MG63 (cell line): ENCODE measurements at regions not wholly inside any gene's neighbourhood (a gene's known extent, or its start where the extent isn't known, plus 50 kb on each side); places are given as distances from the start of the nearest gene placed in this dataset.
"Not testable (repeated sequence)": the region's sequence is repeated elsewhere in the genome, so short reads cannot be mapped to it uniquely, and the experiment has no call there.

Experiments
- DNase-seq: peaks from one replicate; pipeline ENCODE4 v3.0.0-alpha.2; 2020
- H3K27me3 ChIP-seq: fragments of 250-450 bp; sonication (Bioruptor Pico); 2 replicates; pipeline ENCODE4 v1.5.1; 2020; ENCODE audit warnings: mild to moderate bottlenecking, moderate library complexity
- H3K36me3 ChIP-seq: fragments of 250-450 bp; sonication (Bioruptor Pico); 2 replicates; pipeline ENCODE4 v1.5.1; 2020; ENCODE audit warnings: mild to moderate bottlenecking, moderate library complexity
- H3K4me3 ChIP-seq: fragments of 250-450 bp; sonication (Bioruptor Pico); 2 replicates; pipeline ENCODE4 v1.5.1; 2020; ENCODE audit warnings: mild to moderate bottlenecking, moderate library complexity
- H3K9me3 ChIP-seq: fragments of 250-450 bp; sonication (Bioruptor Pico); 2 replicates; pipeline ENCODE4 v1.5.1; 2020; ENCODE audit warnings: mild to moderate bottlenecking, moderate library complexity

DNA sequence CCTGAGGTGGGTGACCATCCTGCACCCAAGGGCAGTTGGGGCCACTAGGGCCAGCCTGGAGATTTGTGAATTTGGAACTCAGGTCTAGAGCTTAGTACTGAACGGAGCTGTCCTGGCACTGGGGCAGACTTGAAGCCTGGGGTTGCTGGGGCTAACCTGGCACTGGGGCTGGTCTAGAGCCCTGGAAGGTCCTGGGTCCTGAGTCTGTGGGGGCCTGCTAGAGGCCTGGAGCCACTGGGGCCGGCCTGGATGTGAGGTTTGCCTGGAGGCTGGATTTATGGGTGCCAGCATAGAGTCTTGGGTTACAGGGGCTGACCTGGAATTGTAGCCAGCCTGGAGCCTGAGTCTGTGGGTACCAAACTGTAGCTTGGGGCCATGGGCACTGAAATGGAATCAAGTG lies 1216.9 kb downstream of the CDH11 start:
- Histone ChIP-seq H3K36me3 (no peaks in the 10 kb centered on the region), H3K9me3 (no peaks in the 10 kb centered on the region), H3K27me3 (no peaks in the 10 kb centered on the region), H3K4me3 (no peak overlapping the region)
- DNase-seq = no peak

- Histone ChIP-seq H3K4me3 (no peak overlapping the region), H3K36me3 (no peaks in the 10 kb centered on the region), H3K9me3 (no peaks in the 10 kb centered on the region), H3K27me3 (no peaks in the 10 kb centered on the region)
- no peak for DNase-seq
These were observed 1217.7 kb downstream of the CDH11 start for GRCh38 chr16:63904182-63904581.

DNA sequence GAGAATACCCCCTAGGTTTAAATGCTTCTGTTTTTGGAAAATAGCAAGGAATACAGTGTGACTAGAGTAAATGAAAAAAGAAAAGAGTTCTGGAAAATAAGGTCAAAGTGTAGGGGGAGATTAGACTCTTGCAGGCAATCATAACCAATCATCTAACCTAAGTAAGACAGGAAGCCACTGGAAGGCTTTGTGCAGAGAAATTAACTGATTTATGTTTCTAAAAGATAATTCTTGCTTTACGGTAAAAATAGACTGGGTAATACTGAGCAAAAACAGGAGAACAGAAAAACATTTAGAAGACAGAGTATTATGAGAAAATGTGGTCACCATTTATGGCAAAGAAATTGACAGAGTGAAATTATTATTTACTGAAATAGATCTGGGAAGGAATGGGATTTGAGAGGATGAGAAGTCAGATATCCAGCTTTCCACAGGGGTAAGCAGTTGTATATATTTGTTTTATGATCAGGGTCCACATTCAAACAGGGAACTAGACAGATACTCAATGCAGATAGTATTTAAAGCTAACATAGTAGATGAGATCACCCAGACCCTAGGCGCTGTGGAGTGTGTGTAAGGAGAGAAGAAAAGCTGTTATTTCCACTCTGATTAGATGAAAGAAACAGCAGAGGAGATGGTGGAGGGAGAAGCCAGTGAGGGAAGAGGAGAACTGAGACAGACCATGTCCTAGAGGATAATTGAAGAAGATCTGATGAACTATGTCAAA lies 1225.3 kb downstream of the CDH11 start:
- Histone ChIP-seq H3K36me3 (no peaks in the 10 kb centered on the region), H3K27me3 (no peaks in the 10 kb centered on the region), H3K4me3 (no peak overlapping the region), H3K9me3 (no peaks in the 10 kb centered on the region)
- DNase-seq = no peak

DNA sequence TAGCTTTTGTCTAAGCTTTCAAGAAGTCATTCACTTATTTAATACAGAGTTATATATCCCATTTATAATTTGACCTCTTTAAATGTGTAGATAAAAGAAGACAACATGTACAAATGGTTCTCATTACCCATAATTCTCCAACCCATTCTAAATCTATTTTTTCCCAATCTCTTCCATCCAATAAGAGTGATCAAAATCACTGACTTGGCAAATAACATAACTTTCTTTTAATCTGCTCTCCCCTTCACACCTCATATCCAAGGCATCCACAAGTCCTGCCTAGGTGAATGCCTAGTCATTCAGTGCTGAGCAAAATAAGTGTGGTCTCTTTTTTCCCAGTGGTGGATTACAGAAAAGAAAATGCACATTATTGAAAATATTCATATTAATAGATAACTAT lies 1231.1 kb downstream of the CDH11 start:
- H3K9me3 ChIP-seq = no peaks in the 10 kb centered on the region
- no peaks in the 10 kb centered on the region for H3K27me3 ChIP-seq
- DNase-seq = no peak
- H3K36me3 ChIP-seq = no peaks in the 10 kb centered on the region
- H3K4me3 ChIP-seq = no peak overlapping the region

- H3K27me3 ChIP-seq = no peaks in the 10 kb centered on the region
- no peaks in the 10 kb centered on the region for H3K36me3 ChIP-seq
- DNase-seq = no peak
These were observed 1231.8 kb downstream of the CDH11 start for GRCh38 chr16:63890081-63890480.

DNA sequence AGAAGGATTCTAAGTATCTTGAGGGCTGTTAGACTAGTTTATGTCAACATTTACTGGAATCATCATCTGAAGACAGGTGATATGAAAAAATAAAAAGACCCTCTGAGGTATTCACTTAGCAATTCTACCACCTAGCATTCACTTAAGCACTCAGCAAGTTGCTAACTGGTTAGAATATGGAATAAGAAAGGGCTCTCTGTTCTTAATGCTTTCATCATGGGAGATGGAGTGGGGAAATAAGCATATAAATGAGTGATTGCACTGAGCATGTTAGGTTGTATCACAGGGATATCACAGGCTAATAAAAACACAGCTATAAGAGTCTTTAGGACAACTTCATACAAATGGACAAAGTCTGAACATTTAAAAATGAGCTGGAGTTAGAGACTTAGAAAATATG lies 1238.8 kb downstream of the CDH11 start:
- no peak overlapping the region for H3K4me3 ChIP-seq
- no peaks in the 10 kb centered on the region for H3K27me3 ChIP-seq
- no peaks in the 10 kb centered on the region for H3K36me3 ChIP-seq
- DNase-seq = no peak
- H3K9me3 ChIP-seq = no peaks in the 10 kb centered on the region

More at GRCh38 chr16:63890081-63890480, 1231.8 kb downstream of the CDH11 start:
- no peaks in the 10 kb centered on the region for H3K9me3 ChIP-seq
- no peak overlapping the region for H3K4me3 ChIP-seq

DNA sequence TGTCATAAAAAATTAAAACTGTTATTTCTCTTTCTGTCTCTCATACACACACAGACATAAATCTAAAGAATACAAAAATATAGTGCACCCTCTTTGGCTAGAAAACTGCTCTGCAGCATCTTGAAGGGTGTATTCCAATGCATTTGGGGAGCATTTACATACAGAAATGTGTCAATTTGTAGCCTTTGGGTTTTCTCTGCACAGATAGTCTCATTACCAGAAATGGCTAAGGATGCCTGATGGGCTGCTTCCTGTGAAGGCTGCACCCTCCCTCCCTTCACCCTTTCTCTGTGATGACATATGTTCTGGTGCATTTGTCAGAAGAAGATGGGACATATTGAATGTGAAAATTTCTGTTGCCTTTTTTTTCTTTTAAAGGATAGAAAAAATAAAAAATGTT lies 1239.3 kb downstream of the CDH11 start:
- H3K9me3 ChIP-seq = no peaks in the 10 kb centered on the region
- no peaks in the 10 kb centered on the region for H3K36me3 ChIP-seq
- H3K27me3 ChIP-seq = no peaks in the 10 kb centered on the region
- no peak for DNase-seq
- H3K4me3 ChIP-seq = no peak overlapping the region

- H3K36me3 ChIP-seq = no peaks in the 10 kb centered on the region
- no peaks in the 10 kb centered on the region for H3K9me3 ChIP-seq
- H3K27me3 ChIP-seq = no peaks in the 10 kb centered on the region
- no peak for DNase-seq
- H3K4me3 ChIP-seq = no peak overlapping the region
These were observed 1240.9 kb downstream of the CDH11 start for GRCh38 chr16:63880948-63881347.

- H3K36me3 ChIP-seq = no peaks in the 10 kb centered on the region
- no peaks in the 10 kb centered on the region for H3K9me3 ChIP-seq
- no peaks in the 10 kb centered on the region for H3K27me3 ChIP-seq
- no peak for DNase-seq
- H3K4me3 ChIP-seq = no peak overlapping the region
These were observed 1244.5 kb downstream of the CDH11 start for GRCh38 chr16:63877401-63877800.

DNA sequence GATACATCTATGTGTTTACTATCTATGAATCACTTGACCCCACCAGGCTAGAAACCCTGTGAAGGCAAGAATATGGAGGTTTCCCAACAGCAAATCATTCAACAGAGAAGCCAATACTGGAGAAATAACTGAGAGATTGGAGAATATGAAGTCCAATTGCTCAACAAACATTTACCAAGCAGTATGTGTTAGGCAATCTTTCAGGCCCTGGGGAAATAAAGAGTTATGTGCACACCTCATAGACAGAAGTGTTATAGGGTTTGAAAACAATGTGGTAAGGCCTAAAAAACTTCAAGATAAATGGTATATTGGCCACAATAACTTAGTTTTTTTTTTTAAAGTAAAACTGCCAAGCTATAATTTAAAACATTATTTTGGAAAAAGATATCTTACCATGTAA lies 1245.8 kb downstream of the CDH11 start:
- no peaks in the 10 kb centered on the region for H3K9me3 ChIP-seq
- H3K4me3 ChIP-seq = no peak overlapping the region
- H3K36me3 ChIP-seq = no peaks in the 10 kb centered on the region
- DNase-seq = no peak
- no peaks in the 10 kb centered on the region for H3K27me3 ChIP-seq

DNA sequence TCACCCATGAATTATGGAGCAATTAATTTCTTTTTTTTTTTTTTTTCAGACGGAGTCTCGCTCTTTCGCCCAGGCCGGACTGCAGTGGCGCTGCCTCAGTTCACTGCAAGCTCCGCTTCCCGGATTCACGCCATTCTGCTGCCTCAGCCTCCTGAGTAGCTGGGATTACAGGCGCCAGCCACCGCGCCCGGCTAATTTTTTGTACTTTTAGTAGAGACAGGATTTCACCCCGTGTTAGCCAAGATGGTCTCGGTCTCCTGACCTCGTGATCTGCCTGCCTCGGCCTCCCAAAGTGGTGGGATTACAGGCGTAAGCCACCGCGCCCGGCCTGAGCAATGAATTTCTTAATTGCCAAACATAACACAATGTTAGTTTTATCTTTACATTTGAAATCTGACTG lies 1261.2 kb downstream of the CDH11 start:
- not testable (repeated sequence) for H3K4me3 ChIP-seq, H3K27me3 ChIP-seq, H3K9me3 ChIP-seq, H3K36me3 ChIP-seq, DNase-seq

DNA sequence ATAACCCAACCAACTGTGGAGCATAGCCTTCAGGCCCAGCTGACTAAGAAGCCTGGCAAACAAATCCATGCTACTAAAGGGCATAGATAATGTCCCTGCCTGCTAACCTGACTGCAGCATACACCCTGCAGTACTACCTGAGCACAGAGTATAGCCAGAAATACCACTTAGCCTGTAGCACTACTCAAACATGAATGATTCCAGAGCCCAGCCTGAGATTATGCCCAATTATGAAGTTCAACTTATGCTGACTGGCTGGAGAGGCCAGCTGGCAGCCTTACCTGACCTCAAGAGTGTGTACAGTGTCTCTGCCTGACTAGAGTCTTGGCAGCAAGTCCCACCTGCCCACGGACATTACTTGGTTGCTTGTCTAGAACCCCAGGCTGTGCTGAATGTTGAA lies 1265.3 kb downstream of the CDH11 start:
- no peak for DNase-seq
- H3K9me3 ChIP-seq = no peaks in the 10 kb centered on the region
- H3K27me3 ChIP-seq = no peaks in the 10 kb centered on the region
- H3K4me3 ChIP-seq = no peak overlapping the region
- H3K36me3 ChIP-seq = no peaks in the 10 kb centered on the region

DNA sequence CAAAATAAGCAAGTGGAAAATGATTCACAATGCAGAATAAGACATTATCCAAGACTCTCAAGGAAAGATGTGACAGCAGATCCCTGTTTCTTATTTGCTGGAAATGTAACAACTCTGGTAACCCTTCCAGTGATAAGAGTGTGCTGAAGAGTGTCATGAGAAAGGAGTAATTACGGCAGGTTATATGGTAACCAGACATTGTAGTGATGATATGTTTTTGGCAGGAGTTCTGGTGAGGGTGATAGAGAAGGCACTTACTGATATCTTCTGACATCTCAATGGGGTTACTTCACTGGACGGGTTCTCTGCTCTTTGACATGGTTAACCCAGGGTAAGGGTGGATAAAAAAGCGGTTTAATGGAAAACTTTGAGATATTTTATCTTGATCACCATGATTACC lies 1270.9 kb downstream of the CDH11 start:
- no peak overlapping the region for H3K4me3 ChIP-seq
- no peaks in the 10 kb centered on the region for H3K27me3 ChIP-seq
- no peaks in the 10 kb centered on the region for H3K36me3 ChIP-seq
- H3K9me3 ChIP-seq = no peaks in the 10 kb centered on the region
- no peak for DNase-seq

GRCh38 chr16:63841271-63841670 lies 1280.6 kb downstream of the CDH11 start:
- no peak for DNase-seq
- H3K27me3 ChIP-seq = no peaks in the 10 kb centered on the region
- H3K9me3 ChIP-seq = no peaks in the 10 kb centered on the region
- H3K4me3 ChIP-seq = no peak overlapping the region
- H3K36me3 ChIP-seq = no peaks in the 10 kb centered on the region

GRCh38 chr16:63830061-63830460 lies 1291.8 kb downstream of the CDH11 start:
- DNase-seq = no peak
- Histone ChIP-seq H3K27me3 (no peaks in the 10 kb centered on the region), H3K36me3 (no peaks in the 10 kb centered on the region), H3K9me3 (no peaks in the 10 kb centered on the region), H3K4me3 (no peak overlapping the region)

DNA sequence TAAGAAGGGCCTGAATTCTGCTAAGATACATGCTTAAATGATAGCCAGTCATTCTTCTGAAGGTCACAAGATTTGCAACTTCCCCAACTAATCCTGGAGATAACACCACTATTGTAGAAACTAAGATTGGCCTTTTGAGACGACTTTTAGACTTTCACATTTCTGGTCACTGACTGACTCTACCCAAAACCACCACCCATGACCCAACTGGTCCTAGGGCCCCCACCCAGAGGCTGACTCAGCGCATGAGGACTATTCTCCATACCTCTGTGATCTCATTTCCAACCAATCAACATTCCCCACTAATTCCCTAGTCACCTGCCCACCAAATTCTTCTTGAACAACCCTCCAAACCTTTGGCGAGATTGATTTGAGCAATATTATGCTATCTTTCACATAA lies 1299.0 kb downstream of the CDH11 start:
- no peaks in the 10 kb centered on the region for H3K27me3 ChIP-seq
- H3K4me3 ChIP-seq = no peak overlapping the region
- no peaks in the 10 kb centered on the region for H3K36me3 ChIP-seq
- H3K9me3 ChIP-seq = no peaks in the 10 kb centered on the region
- DNase-seq = no peak

DNA sequence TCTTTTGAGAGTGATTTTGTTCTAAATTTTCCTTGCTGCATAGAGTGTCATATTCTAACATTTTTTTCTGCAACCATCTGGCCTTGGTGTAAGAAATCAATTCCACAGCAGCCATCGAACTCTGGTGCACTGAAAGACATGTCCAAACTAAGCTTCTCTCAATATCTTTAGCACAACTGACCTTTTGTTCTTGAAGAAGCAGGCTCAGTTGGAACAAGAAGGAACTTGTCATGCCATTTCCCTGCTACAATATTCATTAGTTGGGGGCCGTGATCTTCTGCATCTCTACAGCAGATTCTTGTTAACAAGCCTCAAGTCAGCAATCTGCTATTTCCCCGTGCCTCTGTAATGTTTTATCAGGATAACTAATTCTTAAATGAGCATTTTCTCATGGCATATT lies 1305.6 kb downstream of the CDH11 start:
- no peaks in the 10 kb centered on the region for H3K27me3 ChIP-seq
- no peak overlapping the region for H3K4me3 ChIP-seq
- H3K36me3 ChIP-seq = no peaks in the 10 kb centered on the region
- DNase-seq = no peak
- no peaks in the 10 kb centered on the region for H3K9me3 ChIP-seq

- Histone ChIP-seq H3K27me3 (no peaks in the 10 kb centered on the region), H3K4me3 (no peak overlapping the region), H3K36me3 (no peaks in the 10 kb centered on the region), H3K9me3 (no peaks in the 10 kb centered on the region)
- DNase-seq = no peak
These were observed 1308.0 kb downstream of the CDH11 start for GRCh38 chr16:63813862-63814261.

DNA sequence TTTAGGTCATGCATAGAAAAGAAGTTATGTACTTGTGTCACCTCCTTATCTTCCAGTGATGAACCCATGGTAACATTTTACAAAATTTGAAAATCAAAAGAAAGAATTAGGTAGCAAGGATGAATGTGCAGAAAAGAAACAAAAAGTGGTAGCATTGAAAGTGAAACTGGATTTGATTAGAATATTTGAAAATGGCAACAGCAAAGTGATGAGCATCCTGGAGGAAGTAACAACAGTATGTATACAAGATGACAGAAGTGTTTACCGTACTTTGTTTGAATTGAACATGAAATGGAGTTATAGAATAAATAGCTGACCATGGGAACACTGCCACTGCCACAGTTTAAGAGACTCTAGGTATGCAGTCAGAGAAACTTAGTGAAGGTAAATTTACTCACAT lies 1313.1 kb downstream of the CDH11 start:
- H3K9me3 ChIP-seq = no peaks in the 10 kb centered on the region
- H3K27me3 ChIP-seq = no peaks in the 10 kb centered on the region
- H3K4me3 ChIP-seq = no peak overlapping the region
- DNase-seq = no peak
- no peaks in the 10 kb centered on the region for H3K36me3 ChIP-seq
